Progenitor cell of endocrine pancreas (in vitro differentiated cells): ENCODE measurements at regions not wholly inside any gene's neighbourhood (a gene's known extent, or its start where the extent isn't known, plus 50 kb on each side); places are given as distances from the start of the nearest gene placed in this dataset.

Source experiments
- DNase-seq: peaks from one replicate; pipeline ENCODE4 v3.0.0; 2021; ENCODE audit warnings: low spot score; ENCODE audit not compliant: unreplicated experiment
- H3K27ac Mint-ChIP-seq: 2 replicates; pipeline ENCODE4 v1.8.0; 2021; ENCODE audit warnings: mild to moderate bottlenecking, moderate library complexity, mixed read lengths
- H3K27me3 Mint-ChIP-seq: 2 replicates; pipeline ENCODE4 v1.8.0; 2021; ENCODE audit warnings: mixed read lengths
- H3K36me3 Mint-ChIP-seq: 2 replicates; pipeline ENCODE4 v1.8.0; 2022; ENCODE audit warnings: mixed read lengths; ENCODE audit not compliant: insufficient read depth
- H3K4me1 Mint-ChIP-seq: 2 replicates; pipeline ENCODE4 v1.8.0; 2021; ENCODE audit warnings: low read depth, mixed read lengths
- H3K4me3 Mint-ChIP-seq: 2 replicates; pipeline ENCODE4 v1.8.0; 2021; ENCODE audit warnings: low read depth, mild to moderate bottlenecking, moderate library complexity, mixed read lengths
- H3K9me3 Mint-ChIP-seq: 2 replicates; pipeline ENCODE4 v1.8.0; 2021; ENCODE audit warnings: low read depth, mixed read lengths
- TF ChIP-seq, protein P1 (sequence below): fragments of 200-600 bp; sonication (generic); IDR thresholded peaks from one replicate; pipeline ENCODE4 v1.5.0; 2021; ENCODE audit warnings: antibody characterized with exemption, mild to moderate bottlenecking; ENCODE audit not compliant: unreplicated experiment

DNA sequence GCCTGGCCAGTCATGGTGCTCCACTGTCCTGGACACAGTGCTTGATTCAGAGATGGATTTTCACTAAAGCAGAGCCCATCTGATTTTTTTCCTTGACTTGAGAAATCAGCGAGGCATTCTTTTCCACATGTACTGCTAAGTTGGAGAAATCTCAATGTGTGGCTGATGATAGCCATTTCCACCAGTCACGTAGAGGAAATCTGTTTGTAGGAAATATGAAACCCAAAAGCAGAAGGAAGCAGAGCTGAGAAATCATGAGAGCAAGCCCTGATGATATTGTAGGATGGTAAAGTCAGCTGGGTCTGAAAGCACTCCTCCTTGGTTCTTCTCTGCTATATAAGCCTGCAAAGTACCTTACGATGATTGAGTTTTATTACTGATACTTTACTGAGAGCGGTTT, 1233.4 kb downstream of the ROBO2 start:
- H3K27me3 Mint-ChIP-seq = no peaks in the 10 kb centered on the region
- H3K4me1 Mint-ChIP-seq = no peaks in the 10 kb centered on the region
- H3K36me3 Mint-ChIP-seq = no peaks in the 10 kb centered on the region
- H3K27ac Mint-ChIP-seq = no peak overlapping the region
- TF ChIP-seq, protein P1, sequence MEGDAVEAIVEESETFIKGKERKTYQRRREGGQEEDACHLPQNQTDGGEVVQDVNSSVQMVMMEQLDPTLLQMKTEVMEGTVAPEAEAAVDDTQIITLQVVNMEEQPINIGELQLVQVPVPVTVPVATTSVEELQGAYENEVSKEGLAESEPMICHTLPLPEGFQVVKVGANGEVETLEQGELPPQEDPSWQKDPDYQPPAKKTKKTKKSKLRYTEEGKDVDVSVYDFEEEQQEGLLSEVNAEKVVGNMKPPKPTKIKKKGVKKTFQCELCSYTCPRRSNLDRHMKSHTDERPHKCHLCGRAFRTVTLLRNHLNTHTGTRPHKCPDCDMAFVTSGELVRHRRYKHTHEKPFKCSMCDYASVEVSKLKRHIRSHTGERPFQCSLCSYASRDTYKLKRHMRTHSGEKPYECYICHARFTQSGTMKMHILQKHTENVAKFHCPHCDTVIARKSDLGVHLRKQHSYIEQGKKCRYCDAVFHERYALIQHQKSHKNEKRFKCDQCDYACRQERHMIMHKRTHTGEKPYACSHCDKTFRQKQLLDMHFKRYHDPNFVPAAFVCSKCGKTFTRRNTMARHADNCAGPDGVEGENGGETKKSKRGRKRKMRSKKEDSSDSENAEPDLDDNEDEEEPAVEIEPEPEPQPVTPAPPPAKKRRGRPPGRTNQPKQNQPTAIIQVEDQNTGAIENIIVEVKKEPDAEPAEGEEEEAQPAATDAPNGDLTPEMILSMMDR = no peak
- no peak for DNase-seq
- no peaks in the 10 kb centered on the region for H3K9me3 Mint-ChIP-seq
- no peak overlapping the region for H3K4me3 Mint-ChIP-seq

DNA sequence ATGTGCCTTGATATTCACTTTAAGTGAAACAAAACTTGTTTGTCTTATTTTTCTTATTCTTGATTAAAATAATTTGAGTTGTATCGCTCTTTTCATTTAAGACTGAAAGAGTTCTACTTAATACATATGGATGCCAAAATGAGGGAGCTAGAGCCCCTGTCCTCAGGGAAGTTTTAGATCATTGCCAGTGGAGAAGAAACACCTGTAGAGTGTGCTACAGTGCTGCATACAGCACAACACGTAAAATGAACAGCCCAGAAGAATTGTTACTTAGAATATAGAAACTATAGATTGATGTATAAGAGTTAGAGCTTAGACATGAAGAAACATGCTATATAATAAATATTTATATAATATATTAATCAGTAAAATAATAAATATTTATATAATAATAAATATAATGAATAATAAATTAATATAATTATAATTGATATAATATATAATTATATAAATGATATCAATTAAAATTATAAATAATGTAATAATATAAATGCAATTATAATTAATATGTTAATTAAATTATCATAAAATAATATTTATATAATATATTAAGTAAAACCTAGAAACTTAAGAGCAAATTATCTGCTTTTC, 1234.7 kb downstream of the ROBO2 start:
- no peak overlapping the region for H3K27ac Mint-ChIP-seq
- no peaks in the 10 kb centered on the region for H3K9me3 Mint-ChIP-seq
- no peaks in the 10 kb centered on the region for H3K4me1 Mint-ChIP-seq
- H3K27me3 Mint-ChIP-seq = no peaks in the 10 kb centered on the region
- H3K36me3 Mint-ChIP-seq = no peaks in the 10 kb centered on the region
- H3K4me3 Mint-ChIP-seq = no peak overlapping the region
- DNase-seq = no peak
- TF ChIP-seq, protein P1 = peak; percentile 26

DNA sequence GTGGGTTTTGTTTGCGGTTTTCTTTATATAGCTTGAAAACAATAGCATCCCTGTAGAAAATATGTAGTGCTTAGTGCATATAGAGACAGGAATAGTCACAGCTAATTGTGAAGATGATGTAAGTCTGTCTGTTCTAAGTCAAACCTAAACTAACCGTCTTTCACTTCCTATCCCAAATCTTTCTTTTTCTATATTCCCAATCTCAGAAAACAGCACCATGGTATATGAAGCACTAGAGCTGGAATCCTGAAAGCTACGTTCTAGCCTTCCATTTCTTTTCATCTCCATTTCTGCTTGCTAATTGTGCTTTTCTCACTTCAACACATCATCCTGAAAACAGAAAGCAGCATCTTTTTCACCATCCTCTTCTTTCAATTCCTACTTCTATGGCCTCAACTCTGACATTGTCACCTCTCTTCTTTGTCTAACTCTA, 1235.5 kb downstream of the ROBO2 start:
- Mint-ChIP-seq H3K36me3 (no peaks in the 10 kb centered on the region), H3K9me3 (no peaks in the 10 kb centered on the region), H3K4me1 (no peaks in the 10 kb centered on the region), H3K27ac (no peak overlapping the region), H3K4me3 (no peak overlapping the region), H3K27me3 (no peaks in the 10 kb centered on the region)
- DNase-seq = no peak
- TF ChIP-seq, protein P1 = no peak

DNA sequence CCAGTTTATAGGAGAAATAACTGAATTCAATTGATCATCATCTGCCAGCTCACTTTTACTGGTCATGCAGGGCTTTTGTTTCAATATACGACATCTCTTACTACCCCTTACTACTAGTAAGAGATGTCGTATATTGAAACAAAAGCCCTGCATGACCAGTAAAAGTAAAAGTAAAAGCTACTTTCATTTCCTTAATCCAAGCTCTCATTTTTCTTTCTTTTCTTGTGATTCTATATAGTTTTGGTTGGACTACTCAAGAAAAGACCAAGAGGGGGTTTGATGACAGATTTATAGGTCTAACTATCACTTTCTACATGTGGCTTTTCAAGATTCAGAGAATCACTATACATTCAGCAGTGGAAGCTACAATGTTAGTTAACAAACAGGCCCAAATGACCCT, 1237.3 kb downstream of the ROBO2 start:
- no peak for DNase-seq
- no peaks in the 10 kb centered on the region for H3K9me3 Mint-ChIP-seq
- H3K4me1 Mint-ChIP-seq = no peaks in the 10 kb centered on the region
- H3K27me3 Mint-ChIP-seq = no peaks in the 10 kb centered on the region
- H3K4me3 Mint-ChIP-seq = no peak overlapping the region
- H3K27ac Mint-ChIP-seq = no peak overlapping the region
- TF ChIP-seq, protein P1 = no peak
- no peaks in the 10 kb centered on the region for H3K36me3 Mint-ChIP-seq

DNA sequence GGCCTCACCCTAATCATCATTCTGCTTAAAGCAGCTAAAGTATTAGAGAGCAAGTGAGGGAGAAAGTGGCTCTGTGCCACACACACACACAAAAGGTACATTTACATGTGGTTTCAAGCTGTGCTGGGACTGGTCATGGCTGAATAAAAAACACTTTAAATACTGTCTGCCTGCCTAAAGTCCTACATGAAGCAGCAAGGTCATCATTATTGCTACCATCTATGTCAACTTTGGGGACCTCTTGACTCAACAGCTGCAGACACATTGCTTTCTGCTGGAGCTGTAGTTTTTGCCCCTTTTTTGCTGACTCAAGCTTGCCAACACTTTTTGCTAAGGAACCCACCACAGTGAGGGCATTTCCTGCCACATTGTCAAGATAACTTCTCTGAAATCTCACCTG, 1237.9 kb downstream of the ROBO2 start:
- Mint-ChIP-seq H3K4me1 (no peaks in the 10 kb centered on the region), H3K27me3 (no peaks in the 10 kb centered on the region), H3K4me3 (no peak overlapping the region), H3K36me3 (no peaks in the 10 kb centered on the region), H3K27ac (no peak overlapping the region), H3K9me3 (no peaks in the 10 kb centered on the region)
- DNase-seq = no peak
- TF ChIP-seq, protein P1 = no peak
